ENCODE measurements at regions not wholly inside any gene's neighbourhood (a gene's known extent, or its start where the extent isn't known, plus 50 kb on each side); places are given as distances from the start of the nearest gene placed in this dataset.

DNA sequence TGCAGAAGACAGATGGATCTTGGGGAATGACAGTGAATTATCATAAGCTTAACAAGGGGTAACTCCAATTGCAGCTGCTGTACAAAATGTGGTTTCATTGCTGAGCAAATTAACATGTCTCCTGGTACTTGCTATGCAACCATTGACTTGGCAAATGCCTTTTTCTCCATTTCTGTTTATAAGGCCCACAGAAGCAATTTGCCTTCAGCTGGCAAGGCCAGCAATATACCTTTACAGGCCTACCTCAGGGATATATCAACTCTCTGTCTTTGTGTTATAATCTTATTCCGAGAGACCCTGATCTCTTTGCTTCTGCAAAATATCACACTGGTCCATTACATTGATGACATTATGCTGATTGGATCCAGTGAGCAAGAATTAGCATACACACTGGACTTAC lies 52.7 kb upstream of the KIAA0040 start:
- DNase-seq (no peak), ATAC-seq (ENCODE audit: low read depth) (no peak)
- H3K27me3 Mint-ChIP-seq: no peaks in the 10 kb centered on the region
- CTCF ChIA-PET: no interaction called here
- TF ChIP-seq, protein P1, sequence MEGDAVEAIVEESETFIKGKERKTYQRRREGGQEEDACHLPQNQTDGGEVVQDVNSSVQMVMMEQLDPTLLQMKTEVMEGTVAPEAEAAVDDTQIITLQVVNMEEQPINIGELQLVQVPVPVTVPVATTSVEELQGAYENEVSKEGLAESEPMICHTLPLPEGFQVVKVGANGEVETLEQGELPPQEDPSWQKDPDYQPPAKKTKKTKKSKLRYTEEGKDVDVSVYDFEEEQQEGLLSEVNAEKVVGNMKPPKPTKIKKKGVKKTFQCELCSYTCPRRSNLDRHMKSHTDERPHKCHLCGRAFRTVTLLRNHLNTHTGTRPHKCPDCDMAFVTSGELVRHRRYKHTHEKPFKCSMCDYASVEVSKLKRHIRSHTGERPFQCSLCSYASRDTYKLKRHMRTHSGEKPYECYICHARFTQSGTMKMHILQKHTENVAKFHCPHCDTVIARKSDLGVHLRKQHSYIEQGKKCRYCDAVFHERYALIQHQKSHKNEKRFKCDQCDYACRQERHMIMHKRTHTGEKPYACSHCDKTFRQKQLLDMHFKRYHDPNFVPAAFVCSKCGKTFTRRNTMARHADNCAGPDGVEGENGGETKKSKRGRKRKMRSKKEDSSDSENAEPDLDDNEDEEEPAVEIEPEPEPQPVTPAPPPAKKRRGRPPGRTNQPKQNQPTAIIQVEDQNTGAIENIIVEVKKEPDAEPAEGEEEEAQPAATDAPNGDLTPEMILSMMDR (IDR thresholded peaks at IDR 0.05): no peak
- H3K4me1 Mint-ChIP-seq: peaks cover 9% of the 10 kb centered on the region
- peaks cover 14% of the 10 kb centered on the region for H3K9me3 Mint-ChIP-seq
- no peak overlapping the region for H3K27ac Mint-ChIP-seq
- POLR2A ChIA-PET: no interaction called here
- H3K36me3 Mint-ChIP-seq (ENCODE audit: low read depth): peaks cover 2% of the 10 kb centered on the region
- no peak overlapping the region for H3K4me3 Mint-ChIP-seq
- intact Hi-C loops (cut with micrococcal nuclease): no loop called here

DNA sequence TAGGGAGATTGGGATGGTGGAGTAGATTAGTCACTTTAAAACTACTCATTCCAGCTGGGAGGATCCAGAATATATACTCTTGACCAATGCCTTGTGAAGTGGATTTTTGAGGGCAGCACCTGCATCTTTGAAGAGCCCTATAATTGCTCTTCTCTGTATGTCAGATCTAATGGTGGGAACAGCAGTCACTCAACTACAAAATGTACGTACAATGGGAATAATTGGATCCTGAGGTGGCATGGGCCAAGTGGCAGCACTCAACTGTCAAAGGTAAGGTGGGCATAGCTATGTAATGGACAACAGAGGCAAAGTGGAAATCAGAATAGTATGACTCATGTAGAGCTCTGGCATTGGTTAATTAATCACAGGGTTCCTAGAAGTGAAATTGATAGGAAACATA lies 51.6 kb upstream of the KIAA0040 start:
- H3K27me3 Mint-ChIP-seq: no peaks in the 10 kb centered on the region
- intact Hi-C loops (cut with micrococcal nuclease): no loop called here
- no peak for ATAC-seq (ENCODE audit: low read depth)
- peaks cover 11% of the 10 kb centered on the region for H3K9me3 Mint-ChIP-seq
- POLR2A ChIA-PET: no interaction called here
- no peak for DNase-seq
- no peak overlapping the region for H3K4me3 Mint-ChIP-seq
- CTCF ChIA-PET: no interaction called here
- peaks cover 13% of the 10 kb centered on the region for H3K4me1 Mint-ChIP-seq
- H3K36me3 Mint-ChIP-seq (ENCODE audit: low read depth): peaks cover 4% of the 10 kb centered on the region
- TF ChIP-seq, protein P1 (IDR thresholded peaks at IDR 0.05): no peak
- no peak overlapping the region for H3K27ac Mint-ChIP-seq
